RWPE1 (cell line): ENCODE measurements at regions not wholly inside any gene's neighbourhood (a gene's known extent, or its start where the extent isn't known, plus 50 kb on each side); places are given as distances from the start of the nearest gene placed in this dataset.

Experiments
- CTCF ChIA-PET: fragments of 350-600 bp; sonication (Branson Sonifier 250); formaldehyde crosslinking; extraction: SDS; loops from one replicate; lab custom pipeline; 2021; lab: Yijun Ruan, JAX
- POLR2A ChIA-PET: fragments of 400-600 bp; formaldehyde crosslinking; extraction: SDS; loops from one replicate; lab custom pipeline; 2020; ENCODE audit warnings: antibody characterized with exemption; ENCODE audit not compliant: low non-redundant PET; lab: Yijun Ruan, JAX
- DNase-seq: peaks from one replicate; pipeline ENCODE4 v3.0.0; 2012; ENCODE audit warnings: low spot score
- H3K27ac ChIP-seq: fragments of 450-650 bp; 2 replicates; pipeline ENCODE4 v1.5.1; 2017
- CTCF ChIP-seq: fragments of 450-650 bp; conservative IDR thresholded peaks from 2 replicates; pipeline ENCODE4 v1.5.1; 2017; ENCODE audit warnings: low read depth, mild to moderate bottlenecking

- ChIA-PET CTCF (no interaction called here), POLR2A (no interaction called here)
- TF ChIP-seq CTCF = no peak
- DNase-seq = no peak
- no peak overlapping the region for H3K27ac ChIP-seq
Measured at GRCh38 chr13:85091631-85092234, 707.5 kb downstream of the SLITRK6 start.

- TF ChIP-seq CTCF = no peak
- ChIA-PET CTCF (interaction anchor here (0.9 kb wide), 1 partner anchor 49 kb away, joined by 5 read pairs; no protein-coding TSS in a partner anchor), POLR2A (no interaction called here)
- no peak overlapping the region for H3K27ac ChIP-seq
- no peak for DNase-seq
Measured at GRCh38 chr13:85089186-85089585, 710.0 kb downstream of the SLITRK6 start.

GRCh38 chr13:85080691-85081090, 718.5 kb downstream of the SLITRK6 start:
- POLR2A ChIA-PET = no interaction called here

GRCh38 chr13:85076343-85076742, 722.9 kb downstream of the SLITRK6 start:
- H3K27ac ChIP-seq = no peak overlapping the region

More at GRCh38 chr13:85080691-85081090, 718.5 kb downstream of the SLITRK6 start:
- DNase-seq = no peak
- TF ChIP-seq CTCF = no peak
- H3K27ac ChIP-seq = no peak overlapping the region
- CTCF ChIA-PET = no interaction called here

GRCh38 chr13:85074543-85075313, 724.5 kb downstream of the SLITRK6 start:
- ChIA-PET CTCF (no interaction called here), POLR2A (no interaction called here)
- TF ChIP-seq CTCF = no peak
- no peak overlapping the region for H3K27ac ChIP-seq
- DNase-seq = no peak

More at GRCh38 chr13:85076343-85076742, 722.9 kb downstream of the SLITRK6 start:
- ChIA-PET CTCF (interaction anchor here (0.6 kb wide), 1 partner anchor 674 kb away, joined by 3 read pairs; no protein-coding TSS in a partner anchor), POLR2A (no interaction called here)
- DNase-seq = no peak
- no peak for TF ChIP-seq CTCF

- DNase-seq = no peak
- no peak overlapping the region for H3K27ac ChIP-seq
- TF ChIP-seq CTCF = no peak
- POLR2A ChIA-PET = no interaction called here
- CTCF ChIA-PET = no interaction called here
Measured at GRCh38 chr13:85068231-85068630, 731.0 kb downstream of the SLITRK6 start.
